ENCODE measurements at regions not wholly inside any gene's neighbourhood (a gene's known extent, or its start where the extent isn't known, plus 50 kb on each side); places are given as distances from the start of the nearest gene placed in this dataset.

DNA sequence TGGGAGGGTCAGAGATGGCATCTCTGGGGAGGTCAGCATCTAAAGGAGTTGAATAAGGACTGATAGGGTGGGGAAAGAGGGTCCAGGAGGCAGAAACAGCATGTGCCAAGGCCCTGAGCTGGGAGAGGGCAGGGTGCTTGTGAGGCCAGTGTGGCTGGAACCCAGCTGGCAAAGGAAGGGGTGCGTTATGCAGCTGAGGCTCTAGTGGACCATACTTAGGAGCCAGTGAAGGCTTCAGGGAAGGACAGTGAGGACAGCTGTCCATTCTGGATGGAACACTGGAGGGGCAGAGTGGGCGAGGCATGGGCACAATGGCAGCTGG is 57.1 kb upstream of the RPL11 start:
- TF ChIP-seq, protein P1, sequence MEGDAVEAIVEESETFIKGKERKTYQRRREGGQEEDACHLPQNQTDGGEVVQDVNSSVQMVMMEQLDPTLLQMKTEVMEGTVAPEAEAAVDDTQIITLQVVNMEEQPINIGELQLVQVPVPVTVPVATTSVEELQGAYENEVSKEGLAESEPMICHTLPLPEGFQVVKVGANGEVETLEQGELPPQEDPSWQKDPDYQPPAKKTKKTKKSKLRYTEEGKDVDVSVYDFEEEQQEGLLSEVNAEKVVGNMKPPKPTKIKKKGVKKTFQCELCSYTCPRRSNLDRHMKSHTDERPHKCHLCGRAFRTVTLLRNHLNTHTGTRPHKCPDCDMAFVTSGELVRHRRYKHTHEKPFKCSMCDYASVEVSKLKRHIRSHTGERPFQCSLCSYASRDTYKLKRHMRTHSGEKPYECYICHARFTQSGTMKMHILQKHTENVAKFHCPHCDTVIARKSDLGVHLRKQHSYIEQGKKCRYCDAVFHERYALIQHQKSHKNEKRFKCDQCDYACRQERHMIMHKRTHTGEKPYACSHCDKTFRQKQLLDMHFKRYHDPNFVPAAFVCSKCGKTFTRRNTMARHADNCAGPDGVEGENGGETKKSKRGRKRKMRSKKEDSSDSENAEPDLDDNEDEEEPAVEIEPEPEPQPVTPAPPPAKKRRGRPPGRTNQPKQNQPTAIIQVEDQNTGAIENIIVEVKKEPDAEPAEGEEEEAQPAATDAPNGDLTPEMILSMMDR (IDR thresholded peaks at IDR 0.05; ENCODE audit: low read length) = no peak
- TF ChIP-seq EZH2 (IDR thresholded peaks at IDR 0.05; ENCODE audit: borderline replicate concordance, low read length) = no peak

Measured in OCI-LY1 (cell line).